GM12878 (cell line): ENCODE measurements at regions not wholly inside any gene's neighbourhood (a gene's known extent, or its start where the extent isn't known, plus 50 kb on each side); places are given as distances from the start of the nearest gene placed in this dataset.

Experiments
- ATAC-seq: fragments of 200-7000 bp; cut with Tn5 transposase; 3 replicates; pipeline ENCODE4 v1.9.1; 2020; ENCODE audit warnings: mild to moderate bottlenecking, moderate library complexity
- BruUV-seq: library from RNA; stranded (reverse); fragments of 400-500 nt; replicated peaks from 2 replicates; lab custom pipeline; 2021; lab: Mats Ljungman, UMichigan
- CTCF ChIA-PET: fragments of 300-600 bp; sonication (Branson Sonifier 250); formaldehyde crosslinking; extraction: SDS; loops from one replicate; lab custom pipeline; 2021; ENCODE audit warnings: inconsistent platforms; lab: Yijun Ruan, JAX
- POLR2A ChIA-PET: fragments of 350-600 bp; formaldehyde crosslinking; extraction: SDS; loops from one replicate; lab custom pipeline; 2021; ENCODE audit warnings: inconsistent platforms; lab: Charles Lee
- RAD21 ChIA-PET: fragments of 300-600 bp; sonication (Branson Sonifier 250); formaldehyde crosslinking; loops from one replicate; lab custom pipeline; 2023; ENCODE audit warnings: antibody characterized with exemption; ENCODE audit not compliant: unreplicated experiment; lab: Charles Lee
- SMC1A ChIA-PET: fragments of 300-600 bp; sonication (Branson Sonifier 250); formaldehyde crosslinking; loops from one replicate; lab custom pipeline; 2023; ENCODE audit not compliant: unreplicated experiment, uncharacterized antibody; lab: Charles Lee
- DNase-seq: peaks from one replicate; pipeline ENCODE4 v3.0.0-alpha.2; 2011; ENCODE audit warnings: low read depth, low spot score
- FAIRE-seq: peaks from 3 replicates; lab custom pipeline; 2011; peaks lifted over from hg19 to GRCh38; lab: Jason Lieb, UNC
- H2AFZ ChIP-seq: 2 replicates; pipeline ENCODE4 v1.6.0; 2011; ENCODE audit warnings: low read depth, low read length, control low read depth; ENCODE audit not compliant: control insufficient read depth
- H3K27ac ChIP-seq: 2 replicates; pipeline ENCODE4 v1.5.1; 2011; ENCODE audit warnings: control low read depth; ENCODE audit not compliant: control insufficient read depth, insufficient read depth
- H3K27me3 ChIP-seq, 2 experiments: replicated peaks in 1 of 2; 2 replicates each; pipeline versions ENCODE4 v1.6.0 to v1.6.1; 2011; ENCODE audit warnings: low read length in 1 of 2; ENCODE audit not compliant: control insufficient read depth in 2 of 2, insufficient read depth in 2 of 2
- H3K36me3 ChIP-seq, 2 experiments: 2 replicates each; pipeline ENCODE4 v1.5.1; 2011; ENCODE audit warnings: low read length in 1 of 2; ENCODE audit not compliant: control insufficient read depth in 2 of 2, insufficient read depth in 2 of 2
- H3K4me1 ChIP-seq: 2 replicates; pipeline ENCODE4 v1.6.1; 2011; ENCODE audit warnings: mild to moderate bottlenecking, low read length, moderate library complexity, mixed read lengths; ENCODE audit not compliant: control insufficient read depth, insufficient read depth
- H3K4me2 ChIP-seq: 2 replicates; pipeline ENCODE4 v1.6.0; 2011; ENCODE audit warnings: control low read depth; ENCODE audit not compliant: control insufficient read depth, insufficient read depth
- H3K4me3 ChIP-seq: fragments of 200-600 bp; sonication (generic); 2 replicates; pipeline ENCODE4 v1.5.1; 2016
- H3K79me2 ChIP-seq: 2 replicates; pipeline ENCODE4 v1.6.0; 2011; ENCODE audit warnings: low read length; ENCODE audit not compliant: control insufficient read depth, insufficient read depth
- H3K9ac ChIP-seq: 2 replicates; pipeline ENCODE4 v1.8.0; 2011; ENCODE audit warnings: low read length, control low read depth, mixed read lengths; ENCODE audit not compliant: control insufficient read depth, insufficient read depth
- H3K9me3 ChIP-seq: replicated peaks from 3 replicates; pipeline ENCODE4 v1.5.1; 2011; ENCODE audit warnings: mild to moderate bottlenecking, low read length; ENCODE audit not compliant: control insufficient read depth, insufficient read depth
- H4K20me1 ChIP-seq: 2 replicates; pipeline ENCODE4 v1.6.0; 2011; ENCODE audit not compliant: control insufficient read depth, insufficient read depth
- CBX3 ChIP-seq: fragments of 200-600 bp; sonication (generic); IDR thresholded peaks from 2 replicates; pipeline ENCODE4 v1.6.1; 2016; ENCODE audit warnings: low read depth, borderline replicate concordance
- CHD4 ChIP-seq: fragments of 200-600 bp; sonication (generic); IDR thresholded peaks from 2 replicates; pipeline ENCODE4 v1.6.1; 2016; ENCODE audit warnings: mild to moderate bottlenecking
- CREB1 ChIP-seq: IDR thresholded peaks from 2 replicates; pipeline ENCODE4 v1.6.1; 2012; ENCODE audit warnings: low read depth, mild to moderate bottlenecking, inconsistent platforms
- CREM ChIP-seq: IDR thresholded peaks from 2 replicates; pipeline ENCODE4 v1.6.1; 2014; ENCODE audit warnings: antibody characterized with exemption, low read depth
- FOXM1 ChIP-seq: IDR thresholded peaks from 2 replicates; pipeline ENCODE4 v1.6.1; 2012; ENCODE audit warnings: low read depth, mild to moderate bottlenecking, inconsistent platforms, low read length, moderate library complexity
- HDAC2 ChIP-seq: fragments of 200-600 bp; sonication (generic); IDR thresholded peaks from 2 replicates; pipeline ENCODE4 v1.6.1; 2017
- IRF5 ChIP-seq: fragments of 450-650 bp; IDR thresholded peaks from 2 replicates; pipeline ENCODE4 v1.6.1; 2017; ENCODE audit warnings: borderline replicate concordance
- MTA3 ChIP-seq: IDR thresholded peaks from 2 replicates; pipeline ENCODE4 v1.6.1; 2012; ENCODE audit warnings: low read length, inconsistent platforms, borderline replicate concordance
- MXI1 ChIP-seq: fragments of 150-350 bp; IDR thresholded peaks from 2 replicates; pipeline ENCODE4 v1.6.1; 2011; ENCODE audit warnings: low read depth, mild to moderate bottlenecking, inconsistent platforms, low read length, improper control_type of control experiment
- NFIC ChIP-seq: IDR thresholded peaks from 2 replicates; pipeline ENCODE4 v1.6.1; 2012; ENCODE audit warnings: low read depth, mild to moderate bottlenecking, inconsistent platforms, low read length, moderate library complexity
- NRF1 ChIP-seq: conservative IDR thresholded peaks from 2 replicates; pipeline ENCODE4 v1.6.1; 2011; ENCODE audit warnings: mild to moderate bottlenecking, low read depth, low read length, improper control_type of control experiment
- PAX5 ChIP-seq: IDR thresholded peaks from 2 replicates; pipeline ENCODE4 v1.6.1; 2011; ENCODE audit warnings: low read depth, low read length, borderline replicate concordance
- SMAD1 ChIP-seq: fragments of 450-650 bp; IDR thresholded peaks from 2 replicates; pipeline ENCODE4 v1.6.1; 2018; ENCODE audit warnings: mild to moderate bottlenecking, low read depth; ENCODE audit not compliant: partially characterized antibody
- STAT1 ChIP-seq: fragments of 450-650 bp; conservative IDR thresholded peaks from 2 replicates; pipeline ENCODE4 v1.6.1; 2014; ENCODE audit warnings: antibody characterized with exemption, mild to moderate bottlenecking
- TARDBP ChIP-seq: IDR thresholded peaks from 2 replicates; pipeline ENCODE4 v1.6.1; 2016; ENCODE audit warnings: borderline replicate concordance
- TCF12 ChIP-seq: IDR thresholded peaks from 2 replicates; pipeline ENCODE4 v1.6.1; 2011; ENCODE audit warnings: low read depth, mild to moderate bottlenecking, low read length
- TCF3 ChIP-seq: IDR thresholded peaks from 2 replicates; pipeline ENCODE4 v1.6.1; 2012; ENCODE audit warnings: low read depth, mild to moderate bottlenecking, low read length, borderline replicate concordance; ENCODE audit not compliant: insufficient read depth
- YY1 ChIP-seq: IDR thresholded peaks from 2 replicates; pipeline ENCODE4 v1.6.1; 2011; ENCODE audit warnings: low read depth, mild to moderate bottlenecking, low read length
- ZBTB33 ChIP-seq: fragments of 450-650 bp; IDR thresholded peaks from 2 replicates; pipeline ENCODE4 v1.6.1; 2017; ENCODE audit warnings: mild to moderate bottlenecking
- ZNF622 ChIP-seq: fragments of 450-650 bp; IDR thresholded peaks from 2 replicates; pipeline ENCODE4 v1.6.1; 2017; ENCODE audit warnings: mild to moderate bottlenecking, inconsistent platforms
- in situ Hi-C: fragments of 300-500 bp; cut with MboI; formaldehyde crosslinking; loops from 9 replicates; pipeline ENCODE4 v1.14.3; 2018; ENCODE audit warnings: mixed read lengths
- intact Hi-C: fragments of 100-400 bp; cut with micrococcal nuclease; formaldehyde crosslinking; loops from one replicate; pipeline ENCODE4 v1.14.2; 2022; ENCODE audit not compliant: unreplicated experiment

- TF ChIP-seq HDAC2: no peak
- TF ChIP-seq CREB1: no peak
- no peak for TF ChIP-seq MXI1
- no peak for TF ChIP-seq YY1
- TF ChIP-seq MTA3: no peak
- TF ChIP-seq TARDBP: no peak
- Histone ChIP-seq H3K79me2 (no peaks in the 10 kb centered on the region), H3K4me2 (no peak overlapping the region), H3K9me3 (no peaks in the 10 kb centered on the region), H3K36me3 (no peaks in the 10 kb centered on the region), H3K4me1 (no peaks in the 10 kb centered on the region), H4K20me1 (no peaks in the 10 kb centered on the region), H3K9ac (no peak overlapping the region), H3K27ac (no peak overlapping the region), H3K27me3 (no peaks in the 10 kb centered on the region), H2AFZ (no peak overlapping the region), H3K4me3 (no peak overlapping the region)
- no peak for ATAC-seq
- FAIRE-seq: no peak
- RAD21 ChIA-PET: no interaction called here
- BruUV-seq: no TSS peak
- CTCF ChIA-PET: no interaction called here
- SMC1A ChIA-PET: no interaction called here
- POLR2A ChIA-PET: no interaction called here
- in situ Hi-C loops: no loop called here
- intact Hi-C loops: no loop called here
- no peak for DNase-seq
Observed at GRCh38 chr12:107973950-107974349, 155.1 kb upstream of the WSCD2 start.

GRCh38 chr12:107976331-107976730 is 152.8 kb upstream of the WSCD2 start:
- intact Hi-C loops (no loop called here), in situ Hi-C loops (no loop called here)
- no peaks in the 10 kb centered on the region for H3K79me2 ChIP-seq
- BruUV-seq: no TSS peak
- no peaks in the 10 kb centered on the region for H4K20me1 ChIP-seq
- no peaks in the 10 kb centered on the region for H3K9me3 ChIP-seq
- no peak overlapping the region for H3K9ac ChIP-seq
- no peak for DNase-seq
- POLR2A ChIA-PET: no interaction called here
- no peak overlapping the region for H3K27ac ChIP-seq
- H3K36me3 ChIP-seq: no peaks in the 10 kb centered on the region
- no peak for ATAC-seq
- no peaks in the 10 kb centered on the region for H3K27me3 ChIP-seq
- H3K4me1 ChIP-seq: no peaks in the 10 kb centered on the region
- CTCF ChIA-PET: no interaction called here
- RAD21 ChIA-PET: no interaction called here
- H3K4me2 ChIP-seq: no peak overlapping the region
- no peak overlapping the region for H3K4me3 ChIP-seq
- FAIRE-seq: no peak
- SMC1A ChIA-PET: no interaction called here
- no peak overlapping the region for H2AFZ ChIP-seq
- TF ChIP-seq PAX5: no peak
- TF ChIP-seq SMAD1: no peak
- TF ChIP-seq CREM: no peak
- no peak for TF ChIP-seq FOXM1
- no peak for TF ChIP-seq CBX3
- no peak for TF ChIP-seq ZBTB33
- TF ChIP-seq NFIC: no peak
- TF ChIP-seq TCF3: no peak
- no peak for TF ChIP-seq IRF5
- TF ChIP-seq STAT1: no peak
- no peak for TF ChIP-seq ZNF622
- TF ChIP-seq MXI1: no peak
- TF ChIP-seq CHD4: no peak
- no peak for TF ChIP-seq TCF12
- no peak for TF ChIP-seq NRF1
